HCT116 (cell line): ENCODE measurements at regions not wholly inside any gene's neighbourhood (a gene's known extent, or its start where the extent isn't known, plus 50 kb on each side); places are given as distances from the start of the nearest gene placed in this dataset.
"Not testable (repeated sequence)": the region's sequence is repeated elsewhere in the genome, so short reads cannot be mapped to it uniquely, and the experiment has no call there.

Source experiments
- ATAC-seq: fragments of 200-7000 bp; cut with Tn5 transposase; 2 replicates; pipeline ENCODE4 v1.9.1; 2020; ENCODE audit warnings: mild to moderate bottlenecking, moderate library complexity
- BruUV-seq: library from RNA; stranded (reverse); fragments of 400-500 nt; replicated peaks from 2 replicates; lab custom pipeline; 2021; lab: Mats Ljungman, UMichigan
- CTCF ChIA-PET: fragments of 300-600 bp; sonication (Branson Sonifier 250); formaldehyde crosslinking; loops from one replicate; lab custom pipeline; 2021; ENCODE audit warnings: antibody characterized with exemption; lab: Charles Lee
- POLR2A ChIA-PET: fragments of 300-600, 350-600 bp; sonication (Branson Sonifier 250); formaldehyde crosslinking; loops from one replicate; lab custom pipeline; 2021; ENCODE audit warnings: antibody characterized with exemption; lab: Charles Lee
- RAD21 ChIA-PET, 2 experiments: fragments of 300-600 bp; sonication (Branson Sonifier 250); formaldehyde crosslinking; loops; one replicate each; lab custom pipeline; 2023; ENCODE audit warnings: low total read pairs in 2 of 2; ENCODE audit not compliant: uncharacterized antibody in 2 of 2, unreplicated experiment in 2 of 2, low non-redundant PET in 1 of 2; lab: Charles Lee
- DNase-seq: peaks from one replicate; pipeline ENCODE4 v3.0.0-alpha.2; 2010; ENCODE audit warnings: low read depth, low spot score
- H2AFZ ChIP-seq: fragments of 200-600 bp; shearing (Covaris generic), sonication (generic); 2 replicates; pipeline ENCODE4 v1.6.1; 2017; ENCODE audit warnings: low read depth, mixed run types, mixed read lengths, antibody characterized with exemption, low read length; ENCODE audit not compliant: poor library complexity, severe bottlenecking
- H3K27ac ChIP-seq: 2 replicates; pipeline ENCODE4 v1.5.1; 2012; ENCODE audit warnings: low read depth, low read length
- H3K27me3 ChIP-seq: fragments of 200-600 bp; sonication (generic); 2 replicates; pipeline ENCODE4 v1.6.1; 2016; ENCODE audit warnings: mixed run types, low read length, mixed read lengths; ENCODE audit not compliant: insufficient read depth
- H3K36me3 ChIP-seq, 2 experiments: fragments of 200-500 bp in 1 of 2; fragments of 200-600 bp in 1 of 2; sonication (Bioruptor generic) in 1 of 2; sonication (generic) in 1 of 2; 2 replicates each; pipeline versions ENCODE4 v1.5.1 to v1.6.1; 2014 to 2016; ENCODE audit warnings: low read length in 2 of 2, inconsistent platforms in 1 of 2, mixed read lengths in 1 of 2, mixed run types in 1 of 2; ENCODE audit not compliant: insufficient read depth in 2 of 2, control insufficient read depth in 1 of 2
- H3K4me1 ChIP-seq, 2 experiments: fragments of 200-600 bp in 1 of 2; sonication (generic) in 1 of 2; 2 replicates each; pipeline versions ENCODE4 v1.5.1 to v1.6.1; 2012 to 2017; ENCODE audit warnings: low read length in 2 of 2, inconsistent platforms in 1 of 2, mild to moderate bottlenecking in 1 of 2, mixed read lengths in 1 of 2, mixed run types in 1 of 2, moderate library complexity in 1 of 2; ENCODE audit not compliant: insufficient read depth in 2 of 2, control insufficient read depth in 1 of 2
- H3K4me2 ChIP-seq: fragments of 200-600 bp; sonication (generic); 2 replicates; pipeline ENCODE4 v1.6.1; 2017; ENCODE audit warnings: mixed run types, low read length, mixed read lengths
- H3K4me3 ChIP-seq, 2 experiments: fragments of 200-600 bp in 1 of 2; sonication (generic) in 1 of 2; replicated peaks in 1 of 2; 2 replicates each; pipeline ENCODE4 v1.5.1; 2011 to 2016; ENCODE audit warnings: low read length in 2 of 2, control low read depth in 1 of 2, low read depth in 1 of 2, mild to moderate bottlenecking in 1 of 2, mixed read lengths in 1 of 2, mixed run types in 1 of 2
- H3K79me2 ChIP-seq: fragments of 200-600 bp; sonication (generic); 2 replicates; pipeline ENCODE4 v1.6.1; 2017; ENCODE audit warnings: mild to moderate bottlenecking, mixed run types, low read length, moderate library complexity, mixed read lengths; ENCODE audit not compliant: insufficient read depth
- H3K9ac ChIP-seq: fragments of 200-600 bp; sonication (generic); 2 replicates; pipeline ENCODE4 v1.6.1; 2016; ENCODE audit warnings: low read length, mixed read lengths
- H3K9me2 ChIP-seq: fragments of 200-600 bp; sonication (generic), shearing (Covaris generic); 2 replicates; pipeline ENCODE4 v1.6.1; 2017; ENCODE audit warnings: mixed run types, mild to moderate bottlenecking, moderate library complexity; ENCODE audit not compliant: insufficient read depth
- H3K9me3 ChIP-seq, 2 experiments: fragments of 200-500 bp in 1 of 2; fragments of 200-600 bp in 1 of 2; sonication (Bioruptor generic) in 1 of 2; sonication (generic) in 1 of 2; 2 replicates each; pipeline ENCODE4 v1.6.1; 2014 to 2017; ENCODE audit warnings: low read length in 2 of 2, mixed read lengths in 2 of 2, inconsistent platforms in 1 of 2, low read depth in 1 of 2, mild to moderate bottlenecking in 1 of 2, mixed run types in 1 of 2, moderate library complexity in 1 of 2; ENCODE audit not compliant: control insufficient read depth in 1 of 2, insufficient read depth in 1 of 2
- H4K20me1 ChIP-seq: fragments of 200-600 bp; sonication (generic), shearing (Covaris generic); 2 replicates; pipeline ENCODE4 v1.6.1; 2017; ENCODE audit warnings: mixed run types, mild to moderate bottlenecking, moderate library complexity; ENCODE audit not compliant: insufficient read depth
- CBX3 ChIP-seq: IDR thresholded peaks from 2 replicates; pipeline ENCODE4 v1.6.1; 2012; ENCODE audit warnings: low read depth
- CEBPB ChIP-seq: IDR thresholded peaks from 2 replicates; pipeline ENCODE4 v1.6.1; 2012; ENCODE audit warnings: low read depth
- ELF1 ChIP-seq: IDR thresholded peaks from 2 replicates; pipeline ENCODE4 v1.6.1; 2012; ENCODE audit warnings: low read depth, borderline replicate concordance
- EZH2 ChIP-seq: fragments of 200-600 bp; sonication (generic); IDR thresholded peaks from 2 replicates; pipeline ENCODE4 v1.6.1; 2017; ENCODE audit warnings: antibody characterized with exemption, mixed run types
- POLR2A ChIP-seq: IDR thresholded peaks from 2 replicates; pipeline ENCODE4 v1.7.0; 2011; ENCODE audit warnings: borderline replicate concordance; ENCODE audit not compliant: insufficient read depth, insufficient read length; ENCODE audit errors: extremely low read depth
- intact Hi-C: fragments of 100-400 bp; cut with micrococcal nuclease; formaldehyde crosslinking; loops from 2 replicates; pipeline ENCODE4 v1.10.0; 2022
- TF ChIP-seq, protein P1 (sequence below): IDR thresholded peaks from 2 replicates; pipeline ENCODE4 v1.6.1; 2012

DNA sequence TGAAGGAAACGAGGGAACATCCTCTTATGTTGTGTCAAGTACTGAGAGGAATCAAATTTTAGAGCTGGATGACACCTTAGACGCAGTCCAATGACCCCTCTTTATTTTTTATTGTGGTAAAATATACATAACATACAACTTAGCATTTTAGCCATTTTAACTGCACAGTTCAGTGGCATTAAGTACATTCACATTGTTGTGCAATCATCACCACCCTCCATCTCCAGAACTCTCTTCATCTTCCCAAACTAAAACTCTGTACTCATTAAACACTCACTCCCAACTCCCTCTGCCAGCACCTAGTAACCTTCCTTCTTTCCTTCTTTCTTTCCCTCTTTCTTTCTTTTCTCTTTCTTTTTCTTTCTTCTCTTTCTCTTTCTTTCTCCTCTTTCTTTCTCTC lies 97.2 kb upstream of the SLC24A4 start:
- CTCF ChIA-PET: no interaction called here
- POLR2A ChIA-PET: no interaction called here
- ATAC-seq: no peak

GRCh38 chr14:92226166-92226565 lies 96.8 kb upstream of the SLC24A4 start:
- peaks cover 17% of the 10 kb centered on the region for H3K27me3 ChIP-seq
- RAD21 ChIA-PET, H2AFZ ChIP-seq, H3K9me2 ChIP-seq, intact Hi-C loops, H3K9ac ChIP-seq, H3K36me3 ChIP-seq, H3K4me1 ChIP-seq, POLR2A ChIA-PET, H3K9me3 ChIP-seq, CTCF ChIA-PET, H3K79me2 ChIP-seq, ATAC-seq, DNase-seq, H3K4me3 ChIP-seq, H4K20me1 ChIP-seq, H3K27ac ChIP-seq, BruUV-seq, H3K4me2 ChIP-seq: not testable (repeated sequence)

More for the DNA sequence above, 97.2 kb upstream of the SLC24A4 start:
- BruUV-seq: no TSS peak
- H3K4me3 ChIP-seq: no peak overlapping the region
- DNase-seq: no peak
- TF ChIP-seq EZH2: no peak
- no peak for TF ChIP-seq CEBPB
- TF ChIP-seq POLR2A: no peak
- no peak for TF ChIP-seq ELF1
- TF ChIP-seq, protein P1, sequence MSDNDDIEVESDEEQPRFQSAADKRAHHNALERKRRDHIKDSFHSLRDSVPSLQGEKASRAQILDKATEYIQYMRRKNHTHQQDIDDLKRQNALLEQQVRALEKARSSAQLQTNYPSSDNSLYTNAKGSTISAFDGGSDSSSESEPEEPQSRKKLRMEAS: no peak
- TF ChIP-seq CBX3: no peak
- TF ChIP-seq, all 23 proteins: peak for 0
- H3K9me2 ChIP-seq: no peaks in the 10 kb centered on the region
- H3K4me1 ChIP-seq: peaks cover 0 to 7% of the 10 kb centered on the region in 2 experiments; a peak in 1 of 4 replicates
- no peak overlapping the region for H3K9ac ChIP-seq
- H3K79me2 ChIP-seq: no peaks in the 10 kb centered on the region
- H4K20me1 ChIP-seq: no peaks in the 10 kb centered on the region
- H3K9me3 ChIP-seq: no peaks in the 10 kb centered on the region
- no peak overlapping the region for H2AFZ ChIP-seq
- intact Hi-C loops: no loop called here
- H3K27ac ChIP-seq: no peak overlapping the region
- no peaks in the 10 kb centered on the region for H3K36me3 ChIP-seq
- no peak overlapping the region for H3K4me2 ChIP-seq
- RAD21 ChIA-PET: no interaction called here
- peaks cover 17% of the 10 kb centered on the region for H3K27me3 ChIP-seq
